ENCODE measurements at regions not wholly inside any gene's neighbourhood (a gene's known extent, or its start where the extent isn't known, plus 50 kb on each side); places are given as distances from the start of the nearest gene placed in this dataset.

GRCh38 chrX:125096469-125096868 is 223.2 kb upstream of the TEX13C start:
- Histone ChIP-seq H3K4me3 (ENCODE audit: low read depth, low read length, poor library complexity, severe bottlenecking) (no peak overlapping the region), H3K9ac (ENCODE audit: low read length) (no peak overlapping the region), H3K4me1 (ENCODE audit: insufficient read depth, low read length, severe bottlenecking) (no peaks in the 10 kb centered on the region), H4K20me1 (ENCODE audit: insufficient read depth, low read length) (no peaks in the 10 kb centered on the region), H3K36me3 (ENCODE audit: insufficient read depth, low read length) (no peaks in the 10 kb centered on the region), H3K9me3 (ENCODE audit: low read length) (no peaks in the 10 kb centered on the region), H3K79me2 (ENCODE audit: insufficient read depth, low read length) (no peaks in the 10 kb centered on the region), H3F3A (ENCODE audit: insufficient read depth, low read length) (no peaks in the 10 kb centered on the region), H3K27ac (ENCODE audit: low read depth, low read length, poor library complexity, severe bottlenecking) (no peak overlapping the region), H3K4me2 (ENCODE audit: low read length) (no peak overlapping the region), H2AFZ (ENCODE audit: low read length) (no peak overlapping the region), H3K27me3 (ENCODE audit: insufficient read depth, low read length) (no peaks in the 10 kb centered on the region), H3K9me2 (ENCODE audit: low read depth, low read length) (no peaks in the 10 kb centered on the region)
- TF ChIP-seq CTCF (IDR thresholded peaks at IDR 0.05; ENCODE audit: low read length) (no peak), EZH2 (IDR thresholded peaks at IDR 0.05; ENCODE audit: borderline replicate concordance, low read length) (no peak)

GRCh38 chrX:125096870-125097269 is 222.8 kb upstream of the TEX13C start:
- no peaks in the 10 kb centered on the region for H3K4me1 ChIP-seq (ENCODE audit: insufficient read depth, low read length, severe bottlenecking)
- H3K4me3 ChIP-seq (ENCODE audit: low read depth, low read length, poor library complexity, severe bottlenecking): no peak overlapping the region
- H3K9me2 ChIP-seq (ENCODE audit: low read depth, low read length): no peaks in the 10 kb centered on the region
- no peak overlapping the region for H3K9ac ChIP-seq (ENCODE audit: low read length)
- H3K9me3 ChIP-seq (ENCODE audit: low read length): no peaks in the 10 kb centered on the region
- no peaks in the 10 kb centered on the region for H3F3A ChIP-seq (ENCODE audit: insufficient read depth, low read length)
- H3K4me2 ChIP-seq (ENCODE audit: low read length): no peak overlapping the region
- H3K36me3 ChIP-seq (ENCODE audit: insufficient read depth, low read length): no peaks in the 10 kb centered on the region
- TF ChIP-seq CTCF (IDR thresholded peaks at IDR 0.05; ENCODE audit: low read length) (no peak), EZH2 (IDR thresholded peaks at IDR 0.05; ENCODE audit: borderline replicate concordance, low read length) (no peak)
- H2AFZ ChIP-seq (ENCODE audit: low read length): no peak overlapping the region
- no peaks in the 10 kb centered on the region for H4K20me1 ChIP-seq (ENCODE audit: insufficient read depth, low read length)
- H3K79me2 ChIP-seq (ENCODE audit: insufficient read depth, low read length): no peaks in the 10 kb centered on the region
- no peaks in the 10 kb centered on the region for H3K27me3 ChIP-seq (ENCODE audit: insufficient read depth, low read length)
- H3K27ac ChIP-seq (ENCODE audit: low read depth, low read length, poor library complexity, severe bottlenecking): no peak overlapping the region

- H3K79me2 ChIP-seq (ENCODE audit: insufficient read depth, low read length): no peaks in the 10 kb centered on the region
- H3K27me3 ChIP-seq (ENCODE audit: insufficient read depth, low read length): no peaks in the 10 kb centered on the region
- H2AFZ ChIP-seq (ENCODE audit: low read length): no peak overlapping the region
- H3K9me3 ChIP-seq (ENCODE audit: low read length): no peaks in the 10 kb centered on the region
- TF ChIP-seq CTCF (IDR thresholded peaks at IDR 0.05; ENCODE audit: low read length): no peak
- TF ChIP-seq EZH2 (IDR thresholded peaks at IDR 0.05; ENCODE audit: borderline replicate concordance, low read length): no peak
- no peak overlapping the region for H3K27ac ChIP-seq (ENCODE audit: low read depth, low read length, poor library complexity, severe bottlenecking)
- H3K9ac ChIP-seq (ENCODE audit: low read length): no peak overlapping the region
- no peaks in the 10 kb centered on the region for H3K36me3 ChIP-seq (ENCODE audit: insufficient read depth, low read length)
- no peak overlapping the region for H3K4me2 ChIP-seq (ENCODE audit: low read length)
- no peaks in the 10 kb centered on the region for H3K9me2 ChIP-seq (ENCODE audit: low read depth, low read length)
- no peaks in the 10 kb centered on the region for H3F3A ChIP-seq (ENCODE audit: insufficient read depth, low read length)
- H3K4me1 ChIP-seq (ENCODE audit: insufficient read depth, low read length, severe bottlenecking): no peaks in the 10 kb centered on the region
- no peak overlapping the region for H3K4me3 ChIP-seq (ENCODE audit: low read depth, low read length, poor library complexity, severe bottlenecking)
- H4K20me1 ChIP-seq (ENCODE audit: insufficient read depth, low read length): no peaks in the 10 kb centered on the region
Observed at GRCh38 chrX:125101971-125102755, 217.5 kb upstream of the TEX13C start.
